Osteocyte (in vitro differentiated cells): ENCODE measurements at regions not wholly inside any gene's neighbourhood (a gene's known extent, or its start where the extent isn't known, plus 50 kb on each side); places are given as distances from the start of the nearest gene placed in this dataset.

Experiments used
- DNase-seq: peaks from one replicate; pipeline ENCODE4 v3.0.0; 2021; ENCODE audit warnings: mixed read lengths; ENCODE audit not compliant: unreplicated experiment; ENCODE audit errors: extremely low spot score
- H3K27ac Mint-ChIP-seq: one replicate; pipeline ENCODE4 v1.8.0; 2021; ENCODE audit warnings: mild to moderate bottlenecking, mixed read lengths; ENCODE audit not compliant: unreplicated experiment
- H3K27me3 Mint-ChIP-seq: one replicate; pipeline ENCODE4 v1.8.0; 2021; ENCODE audit warnings: mixed read lengths; ENCODE audit not compliant: unreplicated experiment
- H3K36me3 Mint-ChIP-seq: one replicate; pipeline ENCODE4 v1.8.0; 2021; ENCODE audit warnings: mixed read lengths; ENCODE audit not compliant: unreplicated experiment
- H3K4me1 Mint-ChIP-seq: one replicate; pipeline ENCODE4 v1.8.0; 2021; ENCODE audit warnings: mixed read lengths; ENCODE audit not compliant: unreplicated experiment
- H3K4me3 Mint-ChIP-seq: one replicate; pipeline ENCODE4 v1.8.0; 2021; ENCODE audit warnings: mild to moderate bottlenecking, moderate library complexity, mixed read lengths; ENCODE audit not compliant: unreplicated experiment
- H3K9me3 Mint-ChIP-seq: one replicate; pipeline ENCODE4 v1.8.0; 2021; ENCODE audit warnings: mixed read lengths; ENCODE audit not compliant: unreplicated experiment
- TF ChIP-seq, protein P1 (sequence below): fragments of 200-600 bp; sonication (generic); IDR thresholded peaks from 2 replicates; pipeline ENCODE4 v1.5.0; 2021; ENCODE audit warnings: antibody characterized with exemption, mild to moderate bottlenecking, moderate library complexity

- DNase-seq = no peak
- Mint-ChIP-seq H3K4me3 (no peak overlapping the region), H3K9me3 (no peaks in the 10 kb centered on the region), H3K27ac (no peak overlapping the region), H3K36me3 (no peaks in the 10 kb centered on the region), H3K4me1 (no peaks in the 10 kb centered on the region), H3K27me3 (no peaks in the 10 kb centered on the region)
- TF ChIP-seq, protein P1, sequence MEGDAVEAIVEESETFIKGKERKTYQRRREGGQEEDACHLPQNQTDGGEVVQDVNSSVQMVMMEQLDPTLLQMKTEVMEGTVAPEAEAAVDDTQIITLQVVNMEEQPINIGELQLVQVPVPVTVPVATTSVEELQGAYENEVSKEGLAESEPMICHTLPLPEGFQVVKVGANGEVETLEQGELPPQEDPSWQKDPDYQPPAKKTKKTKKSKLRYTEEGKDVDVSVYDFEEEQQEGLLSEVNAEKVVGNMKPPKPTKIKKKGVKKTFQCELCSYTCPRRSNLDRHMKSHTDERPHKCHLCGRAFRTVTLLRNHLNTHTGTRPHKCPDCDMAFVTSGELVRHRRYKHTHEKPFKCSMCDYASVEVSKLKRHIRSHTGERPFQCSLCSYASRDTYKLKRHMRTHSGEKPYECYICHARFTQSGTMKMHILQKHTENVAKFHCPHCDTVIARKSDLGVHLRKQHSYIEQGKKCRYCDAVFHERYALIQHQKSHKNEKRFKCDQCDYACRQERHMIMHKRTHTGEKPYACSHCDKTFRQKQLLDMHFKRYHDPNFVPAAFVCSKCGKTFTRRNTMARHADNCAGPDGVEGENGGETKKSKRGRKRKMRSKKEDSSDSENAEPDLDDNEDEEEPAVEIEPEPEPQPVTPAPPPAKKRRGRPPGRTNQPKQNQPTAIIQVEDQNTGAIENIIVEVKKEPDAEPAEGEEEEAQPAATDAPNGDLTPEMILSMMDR = no peak
These were observed 121.5 kb downstream of the MAT2B start for GRCh38 chr5:163626904-163627434.

GRCh38 chr5:163631856-163632255 lies 126.4 kb downstream of the MAT2B start:
- DNase-seq = no peak
- Mint-ChIP-seq H3K9me3 (no peaks in the 10 kb centered on the region), H3K36me3 (no peaks in the 10 kb centered on the region), H3K27me3 (no peaks in the 10 kb centered on the region), H3K4me3 (no peak overlapping the region), H3K4me1 (no peaks in the 10 kb centered on the region), H3K27ac (no peak overlapping the region)
- TF ChIP-seq, protein P1 = no peak

GRCh38 chr5:163633926-163634460 lies 128.6 kb downstream of the MAT2B start:
- no peaks in the 10 kb centered on the region for H3K27me3 Mint-ChIP-seq
- no peak overlapping the region for H3K4me3 Mint-ChIP-seq
- H3K36me3 Mint-ChIP-seq = no peaks in the 10 kb centered on the region
- peaks cover 4% of the 10 kb centered on the region for H3K9me3 Mint-ChIP-seq
- no peaks in the 10 kb centered on the region for H3K4me1 Mint-ChIP-seq
- TF ChIP-seq, protein P1 = no peak
- no peak overlapping the region for H3K27ac Mint-ChIP-seq
- DNase-seq = no peak

GRCh38 chr5:163635631-163636030 lies 130.2 kb downstream of the MAT2B start:
- no peak overlapping the region for H3K27ac Mint-ChIP-seq
- DNase-seq = no peak
- no peaks in the 10 kb centered on the region for H3K4me1 Mint-ChIP-seq
- TF ChIP-seq, protein P1 = no peak
- H3K36me3 Mint-ChIP-seq = no peaks in the 10 kb centered on the region
- H3K27me3 Mint-ChIP-seq = peaks cover 2% of the 10 kb centered on the region
- H3K9me3 Mint-ChIP-seq = peaks cover 4% of the 10 kb centered on the region
- H3K4me3 Mint-ChIP-seq = no peak overlapping the region

DNA sequence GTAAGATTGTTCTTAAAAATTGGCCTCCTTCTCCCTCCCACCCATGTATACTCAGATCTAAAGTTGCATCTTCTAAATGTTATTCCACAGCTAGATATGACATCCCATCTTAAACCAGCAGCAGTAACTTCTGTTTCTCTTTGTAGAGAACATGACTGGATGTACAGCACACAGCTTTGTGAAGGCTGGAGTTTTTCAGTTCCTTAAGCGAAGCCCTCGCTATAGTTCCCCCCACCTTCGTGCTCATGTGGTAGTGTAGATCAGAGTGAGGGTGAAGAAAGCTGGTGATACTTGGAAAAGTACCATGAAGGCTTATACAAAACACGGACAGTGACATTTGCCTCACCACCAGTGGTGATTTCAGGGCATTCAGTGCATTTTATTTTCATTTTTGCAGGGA lies 137.5 kb downstream of the MAT2B start:
- Mint-ChIP-seq H3K27ac (no peak overlapping the region), H3K36me3 (no peaks in the 10 kb centered on the region)

More for the DNA sequence above, 137.5 kb downstream of the MAT2B start:
- Mint-ChIP-seq H3K4me3 (no peak overlapping the region), H3K9me3 (peaks cover 2% of the 10 kb centered on the region), H3K4me1 (no peaks in the 10 kb centered on the region), H3K27me3 (peaks cover 4% of the 10 kb centered on the region)
- no peak for DNase-seq
- TF ChIP-seq, protein P1 = no peak
